Endothelial cell of umbilical vein (primary cell): ENCODE measurements at regions not wholly inside any gene's neighbourhood (a gene's known extent, or its start where the extent isn't known, plus 50 kb on each side); places are given as distances from the start of the nearest gene placed in this dataset.

Source experiments
- BruUV-seq: library from RNA; stranded (reverse); fragments of 400-500 nt; replicated peaks from 2 replicates; lab custom pipeline; 2021; lab: Mats Ljungman, UMichigan
- CTCF ChIA-PET: fragments of 300-600, 350-600 bp; sonication (Branson Sonifier 250); formaldehyde crosslinking; loops from one replicate; lab custom pipeline; 2021; ENCODE audit warnings: antibody characterized with exemption, inconsistent platforms; lab: Charles Lee
- POLR2A ChIA-PET: fragments of 300-600, 350-600 bp; sonication (Branson Sonifier 250); formaldehyde crosslinking; loops from one replicate; lab custom pipeline; 2021; ENCODE audit warnings: antibody characterized with exemption, inconsistent platforms; lab: Charles Lee
- DNase-seq: peaks from one replicate; pipeline ENCODE4 v3.0.0-alpha.2; 2011; ENCODE audit warnings: low read depth, low spot score
- FAIRE-seq: peaks from 2 replicates; lab custom pipeline; 2011; peaks lifted over from hg19 to GRCh38; lab: Jason Lieb, UNC
- H2AFZ ChIP-seq: 2 replicates; pipeline ENCODE4 v1.6.0; 2012; ENCODE audit warnings: low read depth, low read length, control low read depth, inconsistent platforms
- H3K27ac ChIP-seq: 2 replicates; pipeline ENCODE4 v1.5.1; 2011; ENCODE audit warnings: low read depth, mild to moderate bottlenecking, control low read depth, low read length, moderate library complexity; ENCODE audit not compliant: insufficient read depth
- H3K27me3 ChIP-seq, 2 experiments: 2 replicates each; pipeline versions ENCODE4 v1.6.0 to v1.6.1; 2011; ENCODE audit warnings: low read length in 2 of 2, mixed read lengths in 1 of 2; ENCODE audit not compliant: control insufficient read depth in 2 of 2, insufficient read depth in 2 of 2
- H3K36me3 ChIP-seq, 2 experiments: 2 replicates in 1 of 2; 3 replicates in 1 of 2; pipeline ENCODE4 v1.5.1; 2011; ENCODE audit warnings: low read length in 2 of 2, mild to moderate bottlenecking in 1 of 2, moderate library complexity in 1 of 2; ENCODE audit not compliant: control insufficient read depth in 2 of 2, insufficient read depth in 2 of 2; ENCODE audit errors: extremely low read depth in 1 of 2
- H3K4me1 ChIP-seq: 3 replicates; pipeline ENCODE4 v1.5.1; 2011; ENCODE audit warnings: mild to moderate bottlenecking, low read length; ENCODE audit not compliant: control insufficient read depth, insufficient read depth; ENCODE audit errors: extremely low read depth
- H3K4me2 ChIP-seq: 2 replicates; pipeline ENCODE4 v1.6.1; 2011; ENCODE audit warnings: low read length, control low read depth, mixed read lengths; ENCODE audit not compliant: insufficient read depth
- H3K4me3 ChIP-seq, 3 experiments: fragments of 200-600 bp in 1 of 3; sonication (generic), shearing (Covaris generic) in 1 of 3; replicated peaks in 1 of 3; 2 replicates each; pipeline ENCODE4 v1.5.1; 2011 to 2016; ENCODE audit warnings: control low read depth in 3 of 3, low read length in 3 of 3, mild to moderate bottlenecking in 2 of 3, inconsistent platforms in 1 of 3, low read depth in 1 of 3, moderate library complexity in 1 of 3; ENCODE audit not compliant: insufficient read depth in 1 of 3
- H3K79me2 ChIP-seq: 2 replicates; pipeline ENCODE4 v1.6.0; 2012; ENCODE audit warnings: low read length, inconsistent platforms; ENCODE audit not compliant: control insufficient read depth, insufficient read depth
- H3K9ac ChIP-seq: replicated peaks from 2 replicates; pipeline ENCODE3; 2011; ENCODE audit warnings: low read length, control low read depth; ENCODE audit not compliant: insufficient read depth; ENCODE audit errors: extremely low read depth
- H3K9me1 ChIP-seq: replicated peaks from 3 replicates; pipeline ENCODE4 v1.6.0; 2011; ENCODE audit warnings: mild to moderate bottlenecking, low read length; ENCODE audit not compliant: control insufficient read depth, insufficient read depth; ENCODE audit errors: extremely low read depth
- H3K9me3 ChIP-seq: replicated peaks from 2 replicates; pipeline ENCODE4 v1.5.1; 2012; ENCODE audit warnings: low read length, inconsistent platforms; ENCODE audit not compliant: control insufficient read depth, insufficient read depth
- H4K20me1 ChIP-seq: replicated peaks from 2 replicates; pipeline ENCODE3; 2011; ENCODE audit warnings: mild to moderate bottlenecking, low read length; ENCODE audit not compliant: control insufficient read depth, insufficient read depth; ENCODE audit errors: extremely low read depth
- EZH2 ChIP-seq: IDR thresholded peaks from 2 replicates; pipeline ENCODE4 v1.6.1; 2012; ENCODE audit warnings: borderline replicate concordance, low read depth, mild to moderate bottlenecking, moderate library complexity, low read length, inconsistent platforms; ENCODE audit not compliant: severe bottlenecking
- FOS ChIP-seq: IDR thresholded peaks from 2 replicates; pipeline ENCODE4 v1.6.1; 2011; ENCODE audit warnings: mild to moderate bottlenecking, low read length, moderate library complexity, borderline replicate concordance; ENCODE audit not compliant: insufficient read depth
- GATA2 ChIP-seq: IDR thresholded peaks from 2 replicates; pipeline ENCODE4 v1.7.0; 2011; ENCODE audit warnings: low read depth, mild to moderate bottlenecking, moderate library complexity, mixed read lengths, low read length; ENCODE audit not compliant: insufficient read length, insufficient read depth
- JUN ChIP-seq: IDR thresholded peaks from 2 replicates; pipeline ENCODE4 v1.6.1; 2011; ENCODE audit warnings: borderline replicate concordance, low read depth; ENCODE audit not compliant: insufficient read length, insufficient read depth
- MYC ChIP-seq: IDR thresholded peaks from one replicate; pipeline ENCODE4 v1.6.1; 2011; ENCODE audit warnings: mild to moderate bottlenecking, low read depth, low read length
- POLR2A ChIP-seq: IDR thresholded peaks from 2 replicates; pipeline ENCODE4 v1.6.1; 2012; ENCODE audit warnings: low read depth, mild to moderate bottlenecking, control low read depth, low read length
- POLR2AphosphoS5 ChIP-seq: IDR thresholded peaks from 2 replicates; pipeline ENCODE4 v1.6.1; 2012; ENCODE audit warnings: low read depth, mild to moderate bottlenecking, control low read depth, low read length, moderate library complexity; ENCODE audit not compliant: insufficient read depth
- dilution Hi-C: fragments of 300-500 bp; cut with MboI; formaldehyde crosslinking; loops from one replicate; pipeline ENCODE4 v1.15.0; 2019; ENCODE audit warnings: low sequenced_read_pairs; ENCODE audit not compliant: extremely low pct_ligation_motif_present
- intact Hi-C: fragments of 100-400 bp; cut with micrococcal nuclease; formaldehyde crosslinking; loops from one replicate; pipeline ENCODE4 v1.10.0; 2022
- TF ChIP-seq, protein P1 (sequence below), 2 donors: IDR thresholded peaks; 1 replicate in 1 of 2; 2 replicates in 1 of 2; pipeline ENCODE4 v1.5.1; 2011; ENCODE audit warnings: low read length in 2 of 2, mild to moderate bottlenecking in 2 of 2, moderate library complexity in 2 of 2, control low read depth in 1 of 2, inconsistent platforms in 1 of 2, low read depth in 1 of 2; ENCODE audit not compliant: insufficient read depth in 1 of 2; ENCODE audit errors: extremely low read depth in 1 of 2
- TF ChIP-seq, protein P2 (sequence below): IDR thresholded peaks from 2 replicates; pipeline ENCODE4 v1.6.1; 2011; ENCODE audit not compliant: insufficient read depth, insufficient read length

DNA sequence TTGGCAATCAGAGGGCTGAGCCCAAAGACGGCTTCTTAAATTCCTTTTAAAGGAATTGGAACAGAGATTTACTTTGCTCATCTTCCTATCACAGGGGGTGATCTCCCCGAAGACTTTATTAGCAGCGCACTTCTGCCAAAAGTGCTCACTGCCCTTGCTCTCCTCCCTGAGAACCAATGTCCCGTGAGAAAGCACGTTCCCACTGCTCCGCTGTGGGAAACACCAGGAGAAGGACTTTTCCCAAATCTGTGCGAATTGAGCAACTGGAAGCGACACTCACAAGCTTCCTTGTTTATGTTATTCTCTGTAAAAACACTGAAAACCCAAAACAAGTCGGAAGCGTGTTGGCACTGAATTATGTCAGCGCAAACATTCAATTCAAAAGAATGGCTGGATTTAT is 670.8 kb upstream of the NR2F2 start:
- dilution Hi-C loops: no loop called here
- Histone ChIP-seq H3K27ac (no peak overlapping the region), H3K9ac (no peak overlapping the region), H3K4me1 (no peaks in the 10 kb centered on the region), H3K4me3 (no peak overlapping the region), H4K20me1 (no peaks in the 10 kb centered on the region), H3K4me2 (no peak overlapping the region), H2AFZ (no peak overlapping the region), H3K27me3 (no peaks in the 10 kb centered on the region), H3K9me3 (no peaks in the 10 kb centered on the region), H3K36me3 (no peaks in the 10 kb centered on the region), H3K9me1 (no peaks in the 10 kb centered on the region), H3K79me2 (no peaks in the 10 kb centered on the region)
- intact Hi-C loops: no loop called here
- TF ChIP-seq MYC: no peak
- TF ChIP-seq, protein P1, sequence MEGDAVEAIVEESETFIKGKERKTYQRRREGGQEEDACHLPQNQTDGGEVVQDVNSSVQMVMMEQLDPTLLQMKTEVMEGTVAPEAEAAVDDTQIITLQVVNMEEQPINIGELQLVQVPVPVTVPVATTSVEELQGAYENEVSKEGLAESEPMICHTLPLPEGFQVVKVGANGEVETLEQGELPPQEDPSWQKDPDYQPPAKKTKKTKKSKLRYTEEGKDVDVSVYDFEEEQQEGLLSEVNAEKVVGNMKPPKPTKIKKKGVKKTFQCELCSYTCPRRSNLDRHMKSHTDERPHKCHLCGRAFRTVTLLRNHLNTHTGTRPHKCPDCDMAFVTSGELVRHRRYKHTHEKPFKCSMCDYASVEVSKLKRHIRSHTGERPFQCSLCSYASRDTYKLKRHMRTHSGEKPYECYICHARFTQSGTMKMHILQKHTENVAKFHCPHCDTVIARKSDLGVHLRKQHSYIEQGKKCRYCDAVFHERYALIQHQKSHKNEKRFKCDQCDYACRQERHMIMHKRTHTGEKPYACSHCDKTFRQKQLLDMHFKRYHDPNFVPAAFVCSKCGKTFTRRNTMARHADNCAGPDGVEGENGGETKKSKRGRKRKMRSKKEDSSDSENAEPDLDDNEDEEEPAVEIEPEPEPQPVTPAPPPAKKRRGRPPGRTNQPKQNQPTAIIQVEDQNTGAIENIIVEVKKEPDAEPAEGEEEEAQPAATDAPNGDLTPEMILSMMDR (IDR thresholded peaks at IDR 0.05; ENCODE audit: extremely low read depth in 1 of 2, insufficient read depth in 1 of 2, low read depth in 1 of 2, low read length in 2 of 2): no peak
- TF ChIP-seq POLR2AphosphoS5: no peak
- TF ChIP-seq JUN: no peak
- TF ChIP-seq EZH2: no peak
- ChIA-PET CTCF (interaction anchor here (0.9 to 1.6 kb wide), 4 partner anchors 8 to 21 kb away, joined by 3 to 5 read pairs (median 4); no protein-coding TSS in a partner anchor), POLR2A (no interaction called here)
- no peak for FAIRE-seq
- DNase-seq: no peak
- no TSS peak for BruUV-seq

DNA sequence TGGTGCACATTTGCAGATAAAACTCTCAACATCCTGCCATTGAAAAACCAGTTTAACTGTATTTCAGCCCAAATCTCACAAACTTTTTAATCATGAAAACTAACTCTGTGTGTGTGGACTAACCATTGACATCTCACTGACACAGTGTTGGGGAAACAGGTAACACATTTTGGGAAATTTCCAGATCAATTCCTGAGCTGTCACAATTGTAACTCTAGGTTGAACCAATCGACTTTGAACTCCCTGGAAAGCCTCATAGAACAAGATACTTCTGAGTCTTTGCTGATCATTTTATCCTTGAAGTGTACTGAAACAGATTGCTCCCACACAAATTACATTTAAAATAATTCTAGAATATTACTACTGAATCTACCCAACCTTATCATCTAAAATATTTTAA is 667.9 kb upstream of the NR2F2 start:
- H3K79me2 ChIP-seq: no peaks in the 10 kb centered on the region
- H3K36me3 ChIP-seq: no peaks in the 10 kb centered on the region
- no peak overlapping the region for H3K4me3 ChIP-seq
- CTCF ChIA-PET: no interaction called here
- FAIRE-seq (no peak), DNase-seq (no peak)
- POLR2A ChIA-PET: no interaction called here
- no peak for TF ChIP-seq FOS
- no peak for TF ChIP-seq POLR2AphosphoS5
- no peak for TF ChIP-seq MYC
- TF ChIP-seq GATA2: no peak
- no peak for TF ChIP-seq EZH2
- TF ChIP-seq, protein P1 (IDR thresholded peaks at IDR 0.05; ENCODE audit: extremely low read depth in 1 of 2, insufficient read depth in 1 of 2, low read depth in 1 of 2, low read length in 2 of 2): no peak
- no peak for TF ChIP-seq POLR2A
- TF ChIP-seq, protein P2, sequence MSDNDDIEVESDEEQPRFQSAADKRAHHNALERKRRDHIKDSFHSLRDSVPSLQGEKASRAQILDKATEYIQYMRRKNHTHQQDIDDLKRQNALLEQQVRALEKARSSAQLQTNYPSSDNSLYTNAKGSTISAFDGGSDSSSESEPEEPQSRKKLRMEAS: no peak
- TF ChIP-seq JUN: no peak
- no peaks in the 10 kb centered on the region for H3K27me3 ChIP-seq
- no peak overlapping the region for H2AFZ ChIP-seq
- H4K20me1 ChIP-seq: no peaks in the 10 kb centered on the region
- H3K4me2 ChIP-seq: no peak overlapping the region
- H3K27ac ChIP-seq: no peak overlapping the region
- no peaks in the 10 kb centered on the region for H3K9me3 ChIP-seq
- no peaks in the 10 kb centered on the region for H3K9me1 ChIP-seq
- no TSS peak for BruUV-seq
- H3K4me1 ChIP-seq: no peaks in the 10 kb centered on the region
- no peak overlapping the region for H3K9ac ChIP-seq
- dilution Hi-C loops (no loop called here), intact Hi-C loops (no loop called here)
